ENCODE measurements at regions not wholly inside any gene's neighbourhood (a gene's known extent, or its start where the extent isn't known, plus 50 kb on each side); places are given as distances from the start of the nearest gene placed in this dataset.

DNA sequence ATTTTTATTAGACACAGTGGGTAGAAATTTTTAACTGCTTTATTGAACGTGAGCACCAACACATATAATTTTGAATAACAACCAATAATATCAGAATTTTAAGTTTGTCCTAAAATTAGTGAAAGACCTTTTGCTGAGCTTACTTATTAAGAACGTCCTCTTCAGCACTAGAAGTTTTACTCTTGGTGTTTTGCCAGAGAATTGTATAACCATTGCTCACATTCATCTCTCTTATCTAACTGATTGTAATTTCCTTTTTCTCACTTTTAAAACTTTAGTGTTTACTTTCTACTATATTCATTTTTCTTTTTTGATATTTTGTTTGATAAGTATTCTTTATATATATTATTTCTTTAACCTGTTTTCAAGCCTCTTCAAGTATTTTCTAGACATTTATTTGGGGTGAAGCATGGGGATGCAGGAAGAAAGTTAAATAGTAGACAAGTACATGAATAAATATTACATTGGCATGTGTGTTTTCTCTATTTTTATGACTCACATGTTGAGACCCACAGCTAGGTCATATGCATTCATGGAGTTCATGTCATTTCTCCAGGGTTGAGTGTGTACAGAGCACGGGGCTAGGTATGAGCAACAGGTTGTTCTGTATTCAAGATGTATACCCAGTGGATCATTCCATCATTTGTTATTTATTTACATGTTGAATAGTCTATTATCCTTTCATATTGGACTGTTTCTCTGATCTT lies 90.6 kb downstream of the ATP6V1G3 start:
- Histone ChIP-seq H3K79me2 (ENCODE audit: low read length) (no peaks in the 10 kb centered on the region), H3K9ac (ENCODE audit: low read length) (no peak overlapping the region), H3K9me3 (ENCODE audit: insufficient read depth, low read length) (no peaks in the 10 kb centered on the region), H3K4me2 (ENCODE audit: low read length) (no peak overlapping the region), H2AFZ (ENCODE audit: low read depth, low read length) (no peak overlapping the region), H3K36me3 (replicated peaks; ENCODE audit: low read depth, low read length) (no peaks in the 10 kb centered on the region), H3K4me1 (ENCODE audit: low read length) (no peaks in the 10 kb centered on the region), H3K27me3 (ENCODE audit: low read depth, low read length) (no peaks in the 10 kb centered on the region), H4K20me1 (ENCODE audit: insufficient read depth, low read length) (no peaks in the 10 kb centered on the region), H3K4me3 (ENCODE audit: low read length) (no peak overlapping the region), H3K27ac (ENCODE audit: low read length) (no peak overlapping the region)
- no peak for TF ChIP-seq EZH2phosphoT487 (IDR thresholded peaks at IDR 0.05; ENCODE audit: low read depth)
- TF ChIP-seq, protein P1, sequence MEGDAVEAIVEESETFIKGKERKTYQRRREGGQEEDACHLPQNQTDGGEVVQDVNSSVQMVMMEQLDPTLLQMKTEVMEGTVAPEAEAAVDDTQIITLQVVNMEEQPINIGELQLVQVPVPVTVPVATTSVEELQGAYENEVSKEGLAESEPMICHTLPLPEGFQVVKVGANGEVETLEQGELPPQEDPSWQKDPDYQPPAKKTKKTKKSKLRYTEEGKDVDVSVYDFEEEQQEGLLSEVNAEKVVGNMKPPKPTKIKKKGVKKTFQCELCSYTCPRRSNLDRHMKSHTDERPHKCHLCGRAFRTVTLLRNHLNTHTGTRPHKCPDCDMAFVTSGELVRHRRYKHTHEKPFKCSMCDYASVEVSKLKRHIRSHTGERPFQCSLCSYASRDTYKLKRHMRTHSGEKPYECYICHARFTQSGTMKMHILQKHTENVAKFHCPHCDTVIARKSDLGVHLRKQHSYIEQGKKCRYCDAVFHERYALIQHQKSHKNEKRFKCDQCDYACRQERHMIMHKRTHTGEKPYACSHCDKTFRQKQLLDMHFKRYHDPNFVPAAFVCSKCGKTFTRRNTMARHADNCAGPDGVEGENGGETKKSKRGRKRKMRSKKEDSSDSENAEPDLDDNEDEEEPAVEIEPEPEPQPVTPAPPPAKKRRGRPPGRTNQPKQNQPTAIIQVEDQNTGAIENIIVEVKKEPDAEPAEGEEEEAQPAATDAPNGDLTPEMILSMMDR (IDR thresholded peaks at IDR 0.05; ENCODE audit: low read depth, low read length), result no peak

DNA sequence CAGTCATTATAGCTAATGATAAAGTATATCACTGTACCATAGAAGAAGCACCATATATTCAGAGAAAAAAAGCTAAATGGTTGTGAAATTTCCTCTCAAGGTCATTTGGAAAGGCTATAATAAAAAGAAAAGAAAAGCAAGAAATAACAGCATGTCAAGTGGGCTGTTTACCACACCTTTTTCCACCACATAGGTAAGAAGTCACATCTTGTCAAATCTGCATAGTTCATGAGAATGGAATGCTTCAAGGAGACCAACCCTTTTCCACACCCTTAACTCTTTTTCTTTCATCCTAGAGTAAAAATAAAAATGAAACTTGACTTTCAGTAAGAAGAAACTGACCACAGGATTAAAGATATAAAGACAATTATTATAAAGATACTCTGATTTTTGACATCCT lies 91.2 kb downstream of the ATP6V1G3 start:
- Histone ChIP-seq H3K36me3 (replicated peaks; ENCODE audit: low read depth, low read length) (no peaks in the 10 kb centered on the region), H3K9me3 (ENCODE audit: insufficient read depth, low read length) (no peaks in the 10 kb centered on the region), H2AFZ (ENCODE audit: low read depth, low read length) (no peak overlapping the region), H3K4me2 (ENCODE audit: low read length) (no peak overlapping the region), H4K20me1 (ENCODE audit: insufficient read depth, low read length) (no peaks in the 10 kb centered on the region), H3K27me3 (ENCODE audit: low read depth, low read length) (no peaks in the 10 kb centered on the region), H3K4me3 (ENCODE audit: low read length) (no peak overlapping the region), H3K79me2 (ENCODE audit: low read length) (no peaks in the 10 kb centered on the region), H3K4me1 (ENCODE audit: low read length) (no peaks in the 10 kb centered on the region), H3K27ac (ENCODE audit: low read length) (no peak overlapping the region), H3K9ac (ENCODE audit: low read length) (no peak overlapping the region)
- TF ChIP-seq, protein P1 (IDR thresholded peaks at IDR 0.05; ENCODE audit: low read depth, low read length), result no peak
- TF ChIP-seq EZH2phosphoT487 (IDR thresholded peaks at IDR 0.05; ENCODE audit: low read depth), result no peak

DNA sequence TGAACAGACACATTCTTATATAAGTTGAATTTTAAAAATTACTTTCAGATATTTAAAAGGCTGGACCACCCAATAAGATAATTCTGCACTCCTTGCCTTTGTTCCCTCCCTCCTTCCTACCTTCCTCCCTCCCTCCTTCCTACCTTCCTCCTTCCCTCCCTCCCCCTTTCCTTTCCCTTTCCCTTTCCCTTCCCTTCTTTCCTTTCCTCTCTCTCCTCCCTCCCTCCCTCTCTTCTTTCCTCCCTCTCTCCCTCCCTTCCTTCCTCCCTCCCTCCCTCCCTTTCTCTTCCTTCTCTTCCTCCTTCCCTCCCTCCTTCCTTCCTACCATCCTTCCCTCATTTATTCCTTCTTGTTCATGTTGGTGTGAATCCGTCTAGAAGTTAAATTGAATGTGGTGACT lies 93.0 kb downstream of the ATP6V1G3 start:
- H3K9ac ChIP-seq (ENCODE audit: low read length), result no peak overlapping the region
- H3K36me3 ChIP-seq (replicated peaks; ENCODE audit: low read depth, low read length), result no peaks in the 10 kb centered on the region
- no peak overlapping the region for H3K27ac ChIP-seq (ENCODE audit: low read length)
- no peaks in the 10 kb centered on the region for H3K4me1 ChIP-seq (ENCODE audit: low read length)
- H3K4me3 ChIP-seq (ENCODE audit: low read length), result no peak overlapping the region
- no peaks in the 10 kb centered on the region for H3K79me2 ChIP-seq (ENCODE audit: low read length)
- H3K9me3 ChIP-seq (ENCODE audit: insufficient read depth, low read length), result no peaks in the 10 kb centered on the region
- no peaks in the 10 kb centered on the region for H4K20me1 ChIP-seq (ENCODE audit: insufficient read depth, low read length)
- no peak overlapping the region for H2AFZ ChIP-seq (ENCODE audit: low read depth, low read length)
- no peak overlapping the region for H3K4me2 ChIP-seq (ENCODE audit: low read length)
- TF ChIP-seq, protein P1 (IDR thresholded peaks at IDR 0.05; ENCODE audit: low read depth, low read length), result no peak
- no peak for TF ChIP-seq EZH2phosphoT487 (IDR thresholded peaks at IDR 0.05; ENCODE audit: low read depth)
- H3K27me3 ChIP-seq (ENCODE audit: low read depth, low read length), result no peaks in the 10 kb centered on the region

DNA sequence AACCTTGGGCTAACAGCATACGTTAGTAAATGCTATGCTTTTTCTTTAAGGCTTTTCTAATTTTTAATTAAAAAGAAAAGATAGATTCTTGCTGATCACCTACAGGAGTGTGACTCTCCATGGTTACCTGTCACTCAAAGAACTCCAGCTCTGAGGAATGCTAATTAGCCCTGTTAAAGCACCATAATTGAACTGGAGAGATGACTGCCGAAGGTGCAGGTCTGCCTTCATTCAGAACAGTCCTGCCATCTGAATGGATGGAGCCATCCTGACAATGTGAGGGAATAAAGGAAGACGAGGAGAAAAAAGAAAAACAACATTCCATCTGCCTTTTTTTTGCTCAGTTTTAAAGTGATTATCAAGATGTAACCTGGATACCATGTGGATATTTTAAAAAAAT lies 94.6 kb downstream of the ATP6V1G3 start:
- H3K4me2 ChIP-seq (ENCODE audit: low read length), result no peak overlapping the region
- no peaks in the 10 kb centered on the region for H3K27me3 ChIP-seq (ENCODE audit: low read depth, low read length)
- H3K79me2 ChIP-seq (ENCODE audit: low read length), result no peaks in the 10 kb centered on the region

More for the DNA sequence above, 94.6 kb downstream of the ATP6V1G3 start:
- TF ChIP-seq EZH2phosphoT487 (IDR thresholded peaks at IDR 0.05; ENCODE audit: low read depth), result no peak
- TF ChIP-seq, protein P1 (IDR thresholded peaks at IDR 0.05; ENCODE audit: low read depth, low read length), result no peak
- Histone ChIP-seq H3K27ac (ENCODE audit: low read length) (no peak overlapping the region), H3K9me3 (ENCODE audit: insufficient read depth, low read length) (no peaks in the 10 kb centered on the region), H3K4me1 (ENCODE audit: low read length) (no peaks in the 10 kb centered on the region), H3K4me3 (ENCODE audit: low read length) (no peak overlapping the region), H3K9ac (ENCODE audit: low read length) (no peak overlapping the region), H4K20me1 (ENCODE audit: insufficient read depth, low read length) (no peaks in the 10 kb centered on the region), H2AFZ (ENCODE audit: low read depth, low read length) (no peak overlapping the region), H3K36me3 (replicated peaks; ENCODE audit: low read depth, low read length) (no peaks in the 10 kb centered on the region)

Measured in OCI-LY3 (cell line).